HG03432 (cell line): ENCODE measurements at regions not wholly inside any gene's neighbourhood (a gene's known extent, or its start where the extent isn't known, plus 50 kb on each side); places are given as distances from the start of the nearest gene placed in this dataset.
"Not testable (repeated sequence)": the region's sequence is repeated elsewhere in the genome, so short reads cannot be mapped to it uniquely, and the experiment has no call there.

Source experiments
- ATAC-seq: cut with Tn5 transposase; IDR thresholded peaks from one replicate; pipeline ENCODE4 v1.9.1; 2021; ENCODE audit warnings: mild to moderate bottlenecking, moderate library complexity; ENCODE audit not compliant: unreplicated experiment

GRCh38 chr5:36422952-36423351, 121.2 kb upstream of the RANBP3L start:
- ATAC-seq = no peak

- no peak for ATAC-seq
Observed at GRCh38 chr5:36423578-36424307, 122.0 kb upstream of the RANBP3L start.

- not testable (repeated sequence) for ATAC-seq
Observed at GRCh38 chr5:36426070-36426469, 124.4 kb upstream of the RANBP3L start.

GRCh38 chr5:36435516-36435915, 133.8 kb upstream of the RANBP3L start:
- no peak for ATAC-seq

- ATAC-seq = no peak
Observed at GRCh38 chr5:36436306-36436705, 134.6 kb upstream of the RANBP3L start.

- ATAC-seq = no peak
Observed at GRCh38 chr5:36438765-36439561, 137.3 kb upstream of the RANBP3L start.

GRCh38 chr5:36440300-36440699, 138.6 kb upstream of the RANBP3L start:
- ATAC-seq = no peak

- ATAC-seq = no peak
Observed at GRCh38 chr5:36441280-36441679, 139.6 kb upstream of the RANBP3L start.

- ATAC-seq = no peak
Observed at GRCh38 chr5:36442352-36442751, 140.7 kb upstream of the RANBP3L start.

- ATAC-seq = no peak
Observed at GRCh38 chr5:36442796-36443195, 141.1 kb upstream of the RANBP3L start.

- no peak for ATAC-seq
Observed at GRCh38 chr5:36443941-36444340, 142.2 kb upstream of the RANBP3L start.

- ATAC-seq = no peak
Observed at GRCh38 chr5:36444582-36445418, 143.1 kb upstream of the RANBP3L start.

- no peak for ATAC-seq
Observed at GRCh38 chr5:36447776-36448175, 146.1 kb upstream of the RANBP3L start.

GRCh38 chr5:36450229-36451014, 148.7 kb upstream of the RANBP3L start:
- no peak for ATAC-seq

GRCh38 chr5:36452424-36453006, 150.8 kb upstream of the RANBP3L start:
- ATAC-seq = no peak

GRCh38 chr5:36457511-36458270, 148.7 kb upstream of the SLC1A3 start:
- no peak for ATAC-seq

- no peak for ATAC-seq
Observed at GRCh38 chr5:36458746-36459145, 147.7 kb upstream of the SLC1A3 start.

GRCh38 chr5:36459176-36460135, 146.9 kb upstream of the SLC1A3 start:
- ATAC-seq = no peak
